Naive thymus-derived CD8-positive, alpha-beta T cell (primary cell): ENCODE measurements at regions not wholly inside any gene's neighbourhood (a gene's known extent, or its start where the extent isn't known, plus 50 kb on each side); places are given as distances from the start of the nearest gene placed in this dataset.

Source experiments
- ATAC-seq, 2 donors: fragments of 150-1000 bp; cut with Tn5 transposase in 1 of 2; sonication (Bioruptor Pico), chemical (Tn5 transposase) in 1 of 2; 1 replicate in 1 of 2; 2 replicates in 1 of 2; pipeline ENCODE4 v1.10.0; 2021; ENCODE audit warnings: mild to moderate bottlenecking in 2 of 2, moderate library complexity in 2 of 2
- POLR2A ChIA-PET: fragments of 350-600 bp; sonication (Branson Sonifier 250); formaldehyde crosslinking; loops from one replicate; lab custom pipeline; 2021; ENCODE audit warnings: antibody characterized with exemption; lab: Charles Lee
- DNase-seq, 10 donors: peaks; one replicate each; pipeline versions ENCODE4 v3.0.0 to v3.0.0-alpha.2; 2020 to 2022
- H3K27ac Mint-ChIP-seq, 10 donors: one replicate each; pipeline ENCODE4 v1.8.0; 2020 to 2022; ENCODE audit warnings: mild to moderate bottlenecking in 10 of 10, mixed read lengths in 10 of 10, moderate library complexity in 4 of 10, inconsistent platforms in 1 of 10
- H3K27me3 Mint-ChIP-seq, 5 donors: one replicate each; pipeline ENCODE4 v1.8.0; 2021 to 2022; ENCODE audit warnings: mixed read lengths in 5 of 5
- H3K36me3 Mint-ChIP-seq, 3 donors: one replicate each; pipeline ENCODE4 v1.8.0; 2020 to 2022; ENCODE audit warnings: mixed read lengths in 3 of 3, mild to moderate bottlenecking in 2 of 3, inconsistent platforms in 1 of 3
- H3K4me1 Mint-ChIP-seq, 4 donors: one replicate each; pipeline ENCODE4 v1.8.0; 2021 to 2022; ENCODE audit warnings: mixed read lengths in 4 of 4
- H3K4me3 Mint-ChIP-seq, 10 donors: one replicate each; pipeline ENCODE4 v1.8.0; 2020 to 2022; ENCODE audit warnings: mild to moderate bottlenecking in 10 of 10, mixed read lengths in 10 of 10, moderate library complexity in 6 of 10, inconsistent platforms in 1 of 10
- H3K9me3 Mint-ChIP-seq, 9 donors: one replicate each; pipeline ENCODE4 v1.8.0; 2020 to 2022; ENCODE audit warnings: mixed read lengths in 9 of 9, mild to moderate bottlenecking in 3 of 9, inconsistent platforms in 1 of 9, moderate library complexity in 1 of 9

DNA sequence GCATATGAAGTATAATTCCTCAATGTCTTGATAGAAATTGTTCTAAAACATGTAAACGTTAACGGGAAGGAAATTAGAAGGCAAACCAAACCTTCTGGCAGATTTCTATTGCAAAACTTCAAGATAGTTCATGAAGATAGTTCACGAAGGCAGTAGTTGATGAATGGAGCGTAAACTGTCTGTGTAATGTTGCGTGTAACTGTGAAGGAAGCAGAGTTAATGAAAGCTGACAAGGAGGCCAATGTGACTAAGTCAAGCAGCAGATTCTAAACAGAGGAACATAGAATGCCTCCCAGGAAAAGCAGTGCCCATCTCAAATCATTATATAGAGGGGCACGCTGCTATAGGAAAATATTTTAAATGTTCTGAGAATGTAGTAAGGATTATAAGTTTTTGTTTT, 659.7 kb upstream of the IGFBP3 start:
- ATAC-seq = no peak
- H3K4me3 Mint-ChIP-seq = no peak overlapping the region
- peaks cover 0 to 18% (median 4%) of the 10 kb centered on the region in 9 donors for H3K9me3 Mint-ChIP-seq
- H3K27me3 Mint-ChIP-seq = no peaks in the 10 kb centered on the region
- POLR2A ChIA-PET = no interaction called here
- no peak overlapping the region for H3K27ac Mint-ChIP-seq
- no peaks in the 10 kb centered on the region for H3K36me3 Mint-ChIP-seq
- no peaks in the 10 kb centered on the region for H3K4me1 Mint-ChIP-seq
- DNase-seq = no peak

DNA sequence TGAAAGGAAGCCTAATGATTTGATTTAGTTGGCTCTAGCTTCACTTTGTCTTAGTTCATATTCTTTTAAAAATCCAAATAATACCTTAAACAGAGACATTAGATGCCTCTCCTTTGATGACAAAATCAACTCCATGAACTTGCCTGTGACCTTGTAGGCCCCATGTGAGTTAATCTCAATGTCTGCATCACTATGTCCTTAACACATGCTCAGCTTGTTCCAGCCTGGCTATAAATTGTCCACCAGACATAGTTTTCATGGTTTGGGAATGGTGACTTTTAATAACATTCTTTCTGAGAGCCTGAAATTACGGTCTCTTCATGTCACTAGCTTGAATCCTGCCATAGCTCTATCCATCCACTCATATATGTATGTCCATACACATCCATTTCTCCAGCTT, 656.3 kb upstream of the IGFBP3 start:
- POLR2A ChIA-PET = no interaction called here
- ATAC-seq (no peak), DNase-seq (no peak)
- Mint-ChIP-seq H3K27ac (no peak overlapping the region), H3K36me3 (peaks cover 0 to under 1% (median 0%) of the 10 kb centered on the region in 3 donors), H3K9me3 (peaks cover 0 to 23% (median 9%) of the 10 kb centered on the region in 9 donors), H3K4me1 (no peaks in the 10 kb centered on the region), H3K4me3 (no peak overlapping the region), H3K27me3 (no peaks in the 10 kb centered on the region)

DNA sequence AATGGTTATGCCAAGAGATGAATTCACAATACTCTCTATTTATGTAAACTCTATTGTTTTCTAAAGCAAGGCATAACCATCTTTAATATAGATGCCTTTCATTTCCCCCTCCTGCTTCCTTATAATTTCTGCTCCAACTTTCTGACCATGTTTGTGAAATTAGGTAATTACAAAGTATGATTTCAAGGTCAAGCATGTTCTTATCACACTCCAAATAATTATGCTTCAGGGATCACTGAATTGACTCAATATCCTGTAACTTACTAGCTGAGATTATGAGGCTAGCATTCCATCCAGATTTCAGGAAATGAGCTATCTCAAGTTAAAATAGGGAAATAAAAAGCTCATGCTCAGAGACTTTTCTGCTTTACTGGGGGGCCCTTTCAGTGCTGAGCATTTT, 655.9 kb upstream of the IGFBP3 start:
- Mint-ChIP-seq H3K4me3 (no peak overlapping the region), H3K27ac (no peak overlapping the region), H3K27me3 (no peaks in the 10 kb centered on the region), H3K9me3 (peaks cover 0 to 23% (median 11%) of the 10 kb centered on the region in 9 donors), H3K36me3 (peaks cover 0 to 4% (median 0%) of the 10 kb centered on the region in 3 donors), H3K4me1 (no peaks in the 10 kb centered on the region)
- POLR2A ChIA-PET = interaction anchor here (0.7 kb wide), 1 partner anchor 9 kb away, joined by 3 read pairs; no protein-coding TSS in a partner anchor
- DNase-seq (no peak), ATAC-seq (no peak)

DNA sequence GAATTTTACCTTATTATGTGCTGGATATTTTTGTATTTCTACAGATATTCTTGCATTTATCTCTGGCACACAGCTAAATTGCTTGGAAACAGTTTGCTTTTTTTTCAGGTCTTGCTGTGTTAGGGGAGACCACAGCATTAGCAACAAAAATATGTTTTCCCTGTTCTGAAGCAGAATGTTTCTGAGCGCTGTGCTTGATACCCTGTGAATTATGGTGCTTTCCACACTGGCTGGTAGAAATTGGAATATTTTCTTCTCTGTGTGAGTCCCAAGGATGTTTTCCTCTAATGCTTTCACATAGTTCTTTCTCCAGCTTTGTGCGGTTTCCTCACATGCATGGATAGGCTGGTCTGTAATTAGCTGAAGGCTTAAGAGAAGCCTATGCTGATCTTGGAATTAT, 651.6 kb upstream of the IGFBP3 start:
- DNase-seq (no peak), ATAC-seq (no peak)
- Mint-ChIP-seq H3K27ac (no peak overlapping the region), H3K36me3 (peaks cover 0 to 4% (median 0%) of the 10 kb centered on the region in 3 donors), H3K9me3 (peaks cover 0 to 16% (median 9%) of the 10 kb centered on the region in 9 donors), H3K4me3 (no peak overlapping the region), H3K27me3 (no peaks in the 10 kb centered on the region), H3K4me1 (no peaks in the 10 kb centered on the region)
- POLR2A ChIA-PET = no interaction called here

DNA sequence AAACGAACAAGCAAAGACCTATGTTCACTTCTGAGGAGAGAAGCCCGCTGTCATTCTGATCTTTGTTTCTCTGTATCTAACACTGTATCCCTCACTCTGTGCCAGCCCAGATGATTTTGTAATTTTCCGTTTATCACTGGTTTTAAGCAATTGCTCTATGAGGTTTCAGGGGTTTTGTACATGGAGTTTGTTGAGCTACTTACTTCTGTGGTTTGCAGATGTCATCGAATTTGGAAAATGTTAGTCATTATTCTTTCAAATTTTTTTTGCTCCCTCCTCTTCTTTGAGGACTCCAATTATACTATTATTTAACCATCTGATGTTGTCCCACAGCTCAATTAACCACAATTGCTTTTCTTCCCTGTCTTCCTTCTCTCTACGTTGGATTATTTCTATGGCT, 650.9 kb upstream of the IGFBP3 start:
- Mint-ChIP-seq H3K36me3 (peaks cover 0 to 4% (median 0%) of the 10 kb centered on the region in 3 donors), H3K4me3 (no peak overlapping the region), H3K9me3 (peaks cover 0 to 19% (median 7%) of the 10 kb centered on the region in 9 donors), H3K4me1 (no peaks in the 10 kb centered on the region), H3K27ac (no peak overlapping the region), H3K27me3 (no peaks in the 10 kb centered on the region)
- ATAC-seq = no peak
- no peak for DNase-seq
- POLR2A ChIA-PET = no interaction called here

DNA sequence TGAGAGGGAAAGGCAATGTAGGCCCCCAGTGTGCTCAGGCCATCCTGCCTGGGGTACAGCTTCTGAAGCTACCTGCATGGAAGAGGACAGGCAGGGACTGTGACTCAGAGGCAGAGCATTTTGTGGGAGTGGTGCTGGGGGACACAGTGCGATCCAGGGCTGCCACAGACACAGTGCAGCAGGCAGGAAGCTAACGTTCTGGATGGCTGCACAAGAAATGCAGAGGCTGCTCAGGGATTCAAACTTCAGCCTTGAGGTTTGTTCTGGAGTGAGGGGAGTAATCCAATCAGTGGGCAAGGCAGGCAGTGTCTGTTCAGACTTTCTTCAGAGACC, 648.0 kb upstream of the IGFBP3 start:
- POLR2A ChIA-PET = no interaction called here
- Mint-ChIP-seq H3K9me3 (peaks cover 0 to 16% (median 3%) of the 10 kb centered on the region in 9 donors), H3K27ac (no peak overlapping the region), H3K27me3 (no peaks in the 10 kb centered on the region), H3K4me1 (no peaks in the 10 kb centered on the region), H3K4me3 (no peak overlapping the region), H3K36me3 (peaks cover 0 to 4% (median 0%) of the 10 kb centered on the region in 3 donors)
- ATAC-seq = no peak
- no peak for DNase-seq

DNA sequence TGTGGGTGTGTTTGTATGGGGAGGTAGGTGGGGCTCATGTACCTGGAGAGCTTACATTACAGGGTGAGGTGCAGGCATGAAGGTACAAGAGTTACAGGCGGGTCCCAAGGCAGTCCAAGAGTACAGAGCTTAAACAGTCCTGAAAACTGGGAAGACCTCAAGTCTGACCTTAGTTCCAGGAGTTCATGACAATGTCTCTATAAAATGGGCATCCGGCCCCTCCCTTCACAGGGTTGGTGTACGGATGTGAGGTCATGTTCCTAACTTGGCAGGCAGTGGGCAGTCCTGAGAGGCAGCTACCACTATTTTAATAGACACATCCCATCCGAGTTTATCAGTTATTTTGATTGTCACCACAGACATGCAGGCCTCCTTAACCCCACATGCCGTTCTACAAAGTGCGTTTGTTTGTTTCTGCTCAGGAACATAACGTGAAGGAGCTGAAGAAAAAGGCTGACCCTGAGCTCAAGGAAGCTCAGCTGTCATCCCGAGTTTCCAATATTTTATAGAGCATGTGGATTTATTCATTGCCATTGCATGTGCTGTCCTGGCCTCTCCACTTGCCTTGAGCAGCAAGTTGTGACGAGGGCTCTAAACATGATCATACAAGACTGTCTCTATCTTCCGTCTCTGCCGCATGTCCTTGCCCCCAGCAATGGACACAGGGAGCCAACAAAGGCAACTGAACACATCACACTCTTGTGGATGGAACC, 647.5 kb upstream of the IGFBP3 start:
- ATAC-seq (no peak), DNase-seq (no peak)
- Mint-ChIP-seq H3K36me3 (peaks cover 0 to 4% (median 0%) of the 10 kb centered on the region in 3 donors), H3K27ac (no peak overlapping the region), H3K4me1 (no peaks in the 10 kb centered on the region), H3K4me3 (no peak overlapping the region), H3K27me3 (no peaks in the 10 kb centered on the region), H3K9me3 (peaks cover 0 to 12% (median 6%) of the 10 kb centered on the region in 9 donors)
- POLR2A ChIA-PET = interaction anchor here (0.5 kb wide), 1 partner anchor 8 kb away, joined by 3 read pairs; no protein-coding TSS in a partner anchor

DNA sequence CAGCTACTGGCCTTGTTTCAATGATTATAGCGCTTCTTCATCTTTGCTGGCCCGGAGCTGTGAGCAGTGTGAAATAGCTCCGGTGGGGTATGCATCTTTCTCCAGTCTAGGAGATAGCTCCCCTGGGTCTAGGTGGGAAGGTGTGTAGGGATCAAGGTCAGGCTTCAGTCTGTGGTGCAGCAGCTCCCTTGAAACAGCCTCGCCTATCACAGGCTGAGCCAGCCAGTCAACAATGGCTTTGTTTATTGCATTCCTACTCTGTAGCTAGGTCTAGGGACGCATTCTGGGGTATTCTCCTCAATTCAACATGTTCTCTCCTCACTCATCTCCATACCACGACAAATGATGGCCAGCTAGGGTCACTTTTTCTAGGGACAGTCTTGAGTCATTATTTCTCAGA, 646.8 kb upstream of the IGFBP3 start:
- DNase-seq = no peak

DNA sequence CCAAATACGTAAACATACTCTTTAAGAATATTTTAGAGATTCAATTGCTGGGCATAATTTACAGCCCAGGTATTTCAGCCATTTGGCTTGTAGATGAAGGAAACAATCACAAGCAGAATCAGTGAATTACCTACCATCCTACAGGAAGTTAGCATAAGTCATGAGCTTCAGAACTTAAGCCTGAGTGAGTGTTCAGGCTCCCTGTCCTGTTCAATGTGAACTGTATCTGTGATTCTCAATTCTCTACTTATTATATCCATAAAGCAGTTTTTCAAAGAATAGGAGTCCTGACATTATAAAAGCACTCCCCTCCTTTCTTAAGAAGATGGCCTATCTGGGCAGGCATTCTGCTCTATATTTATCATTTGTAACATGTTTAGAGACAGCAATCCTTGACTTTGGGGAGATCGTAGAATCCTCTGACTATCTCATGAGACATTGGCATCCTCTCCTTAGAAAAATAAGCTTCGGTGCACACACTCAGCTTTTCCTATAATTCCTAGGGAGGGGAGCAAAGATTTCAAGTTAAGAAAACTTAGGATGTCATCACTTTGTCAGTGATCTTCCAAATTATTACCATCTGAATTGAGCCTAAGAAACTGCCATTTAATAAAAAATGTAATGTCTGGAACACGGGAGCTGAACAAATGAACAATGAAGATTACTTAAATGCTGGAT, 645.2 kb upstream of the IGFBP3 start:
- Mint-ChIP-seq H3K27ac (no peak overlapping the region), H3K36me3 (peaks cover 0 to 2% (median 0%) of the 10 kb centered on the region in 3 donors), H3K27me3 (no peaks in the 10 kb centered on the region), H3K9me3 (peaks cover 0 to 14% (median 7%) of the 10 kb centered on the region in 9 donors), H3K4me1 (no peaks in the 10 kb centered on the region), H3K4me3 (no peak overlapping the region)
- ATAC-seq = no peak
- DNase-seq = no peak
- POLR2A ChIA-PET = no interaction called here

More for the DNA sequence above, 646.8 kb upstream of the IGFBP3 start:
- POLR2A ChIA-PET = interaction anchor here (0.5 kb wide), 1 partner anchor 9 kb away, joined by 3 read pairs; no protein-coding TSS in a partner anchor
- Mint-ChIP-seq H3K4me3 (no peak overlapping the region), H3K27ac (peak overlapping the region in 1 of 10 donors; percentile 18), H3K36me3 (peaks cover 0 to 4% (median 0%) of the 10 kb centered on the region in 3 donors), H3K9me3 (peaks cover 0 to 12% (median 7%) of the 10 kb centered on the region in 9 donors), H3K27me3 (no peaks in the 10 kb centered on the region), H3K4me1 (no peaks in the 10 kb centered on the region)
- no peak for ATAC-seq

DNA sequence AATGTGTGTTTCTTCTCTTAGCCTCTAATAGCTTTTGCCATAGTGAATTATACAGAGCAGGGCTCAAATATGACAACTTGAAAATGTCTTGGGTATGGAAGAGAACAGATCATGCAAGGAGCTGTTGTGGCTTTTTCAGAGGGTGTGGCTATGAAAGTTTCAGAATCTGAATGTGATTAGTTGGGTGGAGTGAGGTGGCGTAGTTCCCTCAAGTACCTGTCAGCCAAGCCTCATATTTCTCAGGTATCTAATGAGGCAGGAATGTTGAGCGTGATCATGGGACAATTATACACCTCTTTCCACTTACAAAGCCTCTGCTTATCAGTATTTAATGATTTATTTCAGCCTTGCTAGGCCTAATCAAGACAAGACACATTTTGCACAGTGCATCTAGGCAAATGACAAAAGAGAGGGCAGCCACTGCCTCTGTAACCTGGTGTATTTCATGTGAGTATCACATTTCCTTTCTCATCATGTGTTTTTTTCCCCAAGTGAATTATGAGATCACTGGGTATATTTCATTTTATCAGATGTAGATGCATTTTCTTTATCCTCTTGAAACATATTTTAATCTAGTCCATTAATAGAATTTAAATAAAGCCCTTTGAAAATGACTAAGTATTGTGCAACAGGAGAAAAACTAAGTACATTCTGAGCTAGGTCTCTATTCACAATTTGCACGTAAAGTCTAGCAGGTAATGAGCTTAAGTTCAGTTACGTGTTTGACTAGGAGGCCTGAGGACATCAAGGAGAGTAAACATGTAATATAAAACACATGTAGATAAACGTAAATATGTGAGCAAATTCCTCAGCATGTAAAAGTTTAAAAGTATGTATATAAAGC, 644.4 kb upstream of the IGFBP3 start:
- no peak for DNase-seq
- H3K27ac Mint-ChIP-seq = no peak overlapping the region
- POLR2A ChIA-PET = no interaction called here

DNA sequence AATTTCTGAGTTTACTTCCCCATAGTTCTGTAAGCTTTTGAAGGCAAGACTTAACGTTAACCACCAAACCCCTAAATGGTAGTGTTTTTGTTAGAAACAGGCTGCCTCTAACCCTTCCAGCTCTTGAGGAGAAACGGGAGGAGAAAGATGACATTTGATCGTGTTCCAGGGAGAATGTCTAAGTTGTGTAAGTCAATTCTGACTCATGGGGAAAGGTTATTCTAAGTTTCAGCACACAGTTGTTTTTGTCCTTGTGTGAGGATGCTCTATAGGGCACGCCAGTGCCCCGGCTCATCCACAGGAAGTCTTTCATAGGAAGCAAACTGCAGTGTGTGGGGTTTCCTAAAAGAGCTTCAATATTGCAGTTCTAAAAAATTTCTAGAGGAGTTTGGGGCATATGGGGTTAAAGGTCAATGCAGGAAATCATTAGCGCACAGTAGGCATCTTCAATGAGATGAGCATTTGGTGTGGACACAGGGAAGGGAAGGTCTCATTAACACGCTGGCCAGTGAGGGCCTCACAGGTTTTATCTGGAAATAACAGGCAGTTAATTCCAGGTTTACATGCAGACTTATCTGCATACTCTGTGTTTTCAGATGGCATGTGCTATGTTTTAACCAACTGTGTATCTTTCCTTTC, 638.2 kb upstream of the IGFBP3 start:
- H3K4me1 Mint-ChIP-seq = no peaks in the 10 kb centered on the region
- peaks cover 0 to 13% (median 0%) of the 10 kb centered on the region in 3 donors for H3K36me3 Mint-ChIP-seq
- no peak overlapping the region for H3K4me3 Mint-ChIP-seq
- DNase-seq (no peak), ATAC-seq (no peak)
- H3K27me3 Mint-ChIP-seq = no peaks in the 10 kb centered on the region
- no peak overlapping the region for H3K27ac Mint-ChIP-seq
- H3K9me3 Mint-ChIP-seq = peaks cover 0 to 25% (median 7%) of the 10 kb centered on the region in 9 donors
- POLR2A ChIA-PET = no interaction called here

More for the DNA sequence above, 644.4 kb upstream of the IGFBP3 start:
- Mint-ChIP-seq H3K9me3 (peaks cover 0 to 21% (median 7%) of the 10 kb centered on the region in 9 donors), H3K4me1 (no peaks in the 10 kb centered on the region), H3K27me3 (no peaks in the 10 kb centered on the region), H3K4me3 (no peak overlapping the region), H3K36me3 (peaks cover 0 to 5% (median 0%) of the 10 kb centered on the region in 3 donors)
- ATAC-seq = no peak

DNA sequence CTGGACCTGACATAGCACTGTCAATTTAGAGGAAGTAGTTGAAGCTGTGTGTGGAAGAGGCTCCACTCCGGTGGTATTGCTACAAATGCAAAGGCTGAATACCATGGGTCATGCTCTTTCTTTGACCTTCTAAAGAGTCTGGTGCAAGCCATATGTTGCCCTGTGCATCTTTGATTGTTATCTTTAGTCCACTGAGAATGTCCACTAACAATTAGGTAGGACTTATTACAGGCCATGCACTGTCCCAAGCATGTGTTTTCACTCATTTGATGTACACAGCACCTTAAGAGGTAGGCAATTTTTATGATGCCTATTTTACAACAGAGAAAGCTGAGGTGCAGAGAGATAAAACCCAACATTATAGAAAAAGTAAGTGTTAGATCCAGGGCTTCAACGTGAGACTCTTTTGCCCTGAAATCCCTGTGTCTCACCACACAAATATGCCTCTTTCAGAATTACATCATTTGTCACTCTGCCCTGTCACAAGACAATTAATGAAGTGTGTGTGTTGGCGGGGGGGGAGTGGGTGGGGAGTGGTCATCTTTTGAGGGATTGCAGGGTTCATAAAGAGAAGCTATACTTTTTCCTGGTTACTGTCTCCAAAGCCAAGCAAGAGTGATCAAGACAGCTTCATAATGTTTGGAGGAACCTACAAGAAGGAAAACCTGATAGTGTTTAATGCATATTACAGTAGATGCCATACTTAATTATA, 637.6 kb upstream of the IGFBP3 start:
- POLR2A ChIA-PET = no interaction called here
- Mint-ChIP-seq H3K9me3 (peaks cover 0 to 23% (median 7%) of the 10 kb centered on the region in 9 donors), H3K4me1 (no peaks in the 10 kb centered on the region), H3K27ac (no peak overlapping the region), H3K4me3 (no peak overlapping the region), H3K27me3 (no peaks in the 10 kb centered on the region), H3K36me3 (peaks cover 0 to 13% (median 0%) of the 10 kb centered on the region in 3 donors)
- DNase-seq = no peak
- no peak for ATAC-seq
